ENCODE measurements at regions not wholly inside any gene's neighbourhood (a gene's known extent, or its start where the extent isn't known, plus 50 kb on each side); places are given as distances from the start of the nearest gene placed in this dataset.
A peak's percentile ranks its signal among the peaks of the same experiment; 100 is the strongest.
"Not testable (repeated sequence)": the region's sequence is repeated elsewhere in the genome, so short reads cannot be mapped to it uniquely, and the experiment has no call there.

DNA sequence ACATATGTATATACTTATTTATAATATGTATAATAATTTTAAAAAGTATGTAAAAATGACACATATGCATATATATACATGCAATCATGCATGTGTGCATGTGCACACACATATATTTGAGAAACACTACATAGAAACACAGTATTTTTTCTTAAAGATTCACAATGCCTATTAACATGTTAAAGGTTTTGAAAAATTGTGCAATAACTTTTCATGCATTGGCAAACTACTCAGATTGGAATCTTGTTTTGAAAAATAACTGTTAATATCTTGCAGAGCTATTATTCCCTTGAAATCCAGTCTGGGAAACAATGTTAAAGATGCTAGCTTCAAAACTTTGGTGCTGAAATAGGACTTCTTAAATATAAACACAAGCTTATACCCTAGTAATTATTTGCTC lies 256.2 kb upstream of the P2RY1 start:
- no peak for DNase-seq (ENCODE audit: low read depth in 2 of 3, low spot score in 2 of 3)

DNA sequence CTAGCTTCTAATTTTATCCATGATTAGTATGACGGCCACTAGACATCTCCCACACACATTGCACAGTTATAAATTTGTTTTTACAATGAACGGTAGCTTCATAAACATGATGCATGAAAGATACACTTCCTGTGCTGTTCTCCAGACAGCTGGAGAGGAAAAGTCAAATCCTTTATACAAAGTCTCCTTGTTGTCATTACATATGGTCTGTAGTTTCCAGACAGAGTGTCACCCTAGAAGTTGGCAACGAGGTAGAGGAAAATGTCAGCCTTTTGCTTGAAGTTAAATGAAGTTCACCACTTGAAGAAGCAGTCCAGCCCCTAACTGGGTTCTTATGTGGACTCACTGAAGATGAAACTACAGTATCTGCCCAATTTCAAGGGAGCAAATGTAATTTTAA lies 253.0 kb upstream of the P2RY1 start:
- no peak for DNase-seq (ENCODE audit: low read depth in 2 of 3, low spot score in 2 of 3)

DNA sequence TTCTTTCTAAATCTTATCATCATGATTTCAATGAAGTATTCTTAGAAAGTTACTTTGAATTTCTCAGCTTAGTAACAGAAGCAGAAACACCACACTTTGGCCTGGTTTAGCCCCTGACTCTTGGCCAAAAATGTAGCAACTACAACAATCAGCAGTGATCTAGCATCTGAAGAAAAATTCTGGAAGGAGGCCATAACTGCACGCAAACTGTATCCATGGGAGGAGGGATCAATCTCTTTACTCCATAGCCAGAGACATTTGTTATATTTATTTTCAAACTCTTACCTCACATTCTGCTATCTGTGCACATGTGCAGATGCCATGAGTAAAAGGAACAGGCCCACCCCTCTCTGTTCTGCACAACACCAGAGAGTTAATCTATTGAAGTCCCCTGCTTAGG lies 251.0 kb upstream of the P2RY1 start:
- DNase-seq (ENCODE audit: low read depth in 2 of 3, low spot score in 2 of 3) = no peak

DNA sequence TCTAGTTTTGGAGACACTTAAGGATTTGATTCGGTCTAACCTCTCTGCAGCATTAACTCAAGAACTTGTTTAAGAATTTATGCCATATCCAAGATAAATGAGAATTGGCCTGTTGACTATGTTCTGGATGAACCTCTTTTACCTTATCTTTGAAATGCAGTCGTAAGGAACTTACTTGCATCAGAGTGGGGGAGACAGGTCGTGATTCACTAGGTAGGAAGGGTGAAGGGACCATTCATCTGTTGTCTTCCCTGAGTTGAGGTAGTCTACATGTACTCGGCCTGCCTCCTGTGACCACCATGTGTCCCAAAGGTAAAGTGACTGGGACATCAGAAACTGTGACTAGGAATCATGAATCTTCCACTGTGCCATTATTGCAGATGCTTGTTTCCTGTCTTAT lies 248.0 kb upstream of the P2RY1 start:
- DNase-seq (ENCODE audit: low read depth in 2 of 3, low spot score in 2 of 3) = no peak

DNA sequence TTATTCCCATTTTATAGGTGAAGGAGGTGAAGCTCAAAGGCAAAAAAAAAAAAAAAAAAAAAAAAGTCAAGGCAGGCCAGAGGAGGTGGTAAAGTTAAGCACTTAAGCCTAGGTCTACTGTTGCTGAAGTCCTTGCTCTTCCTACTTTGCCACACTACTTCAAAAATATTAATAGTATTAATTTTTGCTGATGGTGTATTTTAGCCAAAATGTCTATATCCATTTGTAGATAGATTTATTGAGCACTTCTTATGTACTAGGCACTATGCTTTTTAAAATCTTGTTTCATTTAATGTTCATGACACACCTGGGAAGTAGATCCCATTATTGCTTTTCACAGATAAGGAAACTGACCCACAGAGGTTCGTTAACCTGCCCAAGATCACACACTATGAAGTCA lies 247.1 kb upstream of the P2RY1 start:
- DNase-seq (ENCODE audit: low read depth in 2 of 3, low spot score in 2 of 3) = no peak

DNA sequence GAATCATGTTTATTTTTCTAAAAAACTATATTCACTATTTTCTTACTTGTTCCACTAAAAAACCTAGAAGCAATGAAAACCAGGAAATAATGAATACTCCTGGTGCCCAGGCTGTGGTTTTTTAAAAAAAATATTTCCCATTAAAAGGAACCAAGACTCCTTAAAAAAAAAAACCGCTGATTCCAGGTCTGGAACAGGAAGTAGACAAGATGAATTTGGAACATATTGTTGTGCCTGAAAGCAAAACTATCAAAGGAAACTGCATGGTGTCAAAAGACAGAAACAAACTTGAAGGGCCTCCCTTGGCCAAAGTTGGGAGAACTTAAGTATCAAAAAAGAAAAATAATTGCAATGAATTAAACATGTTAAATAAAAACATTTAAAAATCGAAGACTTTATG lies 245.3 kb upstream of the P2RY1 start:
- no peak for DNase-seq (ENCODE audit: low read depth in 2 of 3, low spot score in 2 of 3)

DNA sequence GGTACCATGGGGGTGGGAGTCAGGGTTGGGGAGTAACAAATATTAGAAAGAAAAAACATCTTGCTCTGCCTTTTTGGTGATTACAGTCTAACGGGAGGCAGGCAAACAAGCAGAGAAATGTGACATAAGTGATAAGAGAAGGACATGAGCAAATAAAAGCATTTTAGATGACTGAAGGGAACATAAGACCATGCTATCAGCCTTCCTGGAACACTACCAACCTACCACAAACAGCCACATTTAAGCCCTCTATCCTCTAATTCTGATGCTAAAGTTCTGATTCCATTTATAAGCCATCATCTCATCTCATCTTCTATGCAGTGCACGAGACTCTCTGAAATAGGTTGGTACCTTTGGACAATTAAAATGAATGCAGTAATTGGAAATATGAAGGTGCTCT lies 243.4 kb upstream of the P2RY1 start:
- peak in 1 of 3 donors; percentile 28 for DNase-seq (ENCODE audit: low read depth in 2 of 3, low spot score in 2 of 3)

DNA sequence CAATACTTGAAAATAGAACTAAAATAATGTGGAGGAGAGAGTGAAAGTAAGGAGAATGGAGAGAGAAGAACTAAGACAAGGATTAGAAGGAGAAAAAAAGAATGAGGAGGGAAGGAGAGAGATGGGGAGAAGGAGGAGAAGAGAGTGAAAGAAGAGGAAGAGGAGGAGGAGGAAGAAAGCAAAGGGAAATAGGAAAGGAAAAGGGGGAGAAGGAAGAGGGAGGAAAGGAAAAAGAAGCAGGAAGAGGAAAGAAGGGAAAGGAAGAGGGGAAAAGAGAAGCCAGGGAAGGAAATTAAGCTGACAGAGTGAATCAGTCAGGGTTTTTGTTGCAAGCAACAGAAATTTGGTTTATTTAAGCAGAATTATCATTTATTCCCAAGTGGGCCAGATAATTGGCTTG lies 241.7 kb upstream of the P2RY1 start:
- DNase-seq (ENCODE audit: low read depth in 2 of 3, low spot score in 2 of 3) = no peak

DNA sequence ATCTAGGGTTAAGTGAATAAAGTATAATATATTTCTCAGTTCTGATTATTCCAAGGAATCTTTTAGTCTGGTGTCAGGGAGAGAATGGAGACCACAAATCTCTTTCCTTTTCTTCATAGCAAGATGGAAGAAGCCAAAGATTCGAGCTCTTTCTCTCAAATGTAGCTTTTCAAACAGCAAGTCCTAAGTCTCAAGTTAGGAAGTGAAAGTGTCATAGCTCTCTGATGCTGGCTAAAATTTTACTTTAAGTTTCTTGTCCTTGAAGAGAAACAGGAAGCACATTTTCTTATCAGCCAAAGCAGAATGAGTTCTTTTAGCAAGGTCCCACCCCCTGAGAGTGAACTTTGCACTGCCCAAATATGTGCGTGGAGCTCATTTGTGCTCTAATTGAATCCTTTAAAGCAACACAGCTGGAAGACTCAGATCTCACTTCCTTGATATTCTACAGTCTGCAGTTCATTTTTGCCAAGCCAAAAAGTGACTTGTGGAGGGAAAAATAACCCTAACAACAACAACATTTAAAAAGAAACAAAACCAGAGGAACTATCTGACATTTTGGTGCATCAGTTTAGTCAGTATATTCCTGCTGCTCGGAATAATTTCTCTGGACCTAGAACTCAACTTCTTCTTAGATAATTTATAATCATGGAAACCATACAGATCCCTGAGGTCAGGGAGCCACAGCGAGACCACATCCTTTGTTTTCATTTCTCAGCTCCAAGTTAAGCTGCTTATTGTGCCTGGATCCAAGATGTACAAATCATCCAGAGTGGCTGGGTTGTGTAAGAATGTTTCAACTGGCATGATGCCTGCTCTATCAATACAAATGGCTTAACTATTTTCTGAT lies 238.7 kb upstream of the P2RY1 start:
- DNase-seq (ENCODE audit: low read depth in 2 of 3, low spot score in 2 of 3) = peak in 2 of 3 donors; percentile 94 to 99

DNA sequence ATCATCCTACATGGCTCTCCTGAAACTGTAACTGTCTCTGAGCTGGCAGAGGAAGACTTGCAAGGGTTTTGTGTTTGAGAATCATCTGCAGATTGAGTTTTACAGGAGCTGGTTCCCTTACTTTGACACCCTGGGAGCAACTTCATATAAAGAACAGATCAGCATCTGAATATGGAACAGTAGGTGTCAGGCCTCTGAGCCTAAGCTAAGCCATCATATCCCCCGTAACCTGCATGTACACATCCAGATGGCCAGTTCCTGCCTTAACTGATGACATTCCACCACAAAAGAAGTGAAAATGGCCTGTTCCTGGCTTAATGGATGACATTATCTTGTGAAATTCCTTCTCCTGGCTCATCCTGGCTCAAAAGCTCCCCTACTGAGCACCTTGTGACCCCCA lies 238.1 kb upstream of the P2RY1 start:
- DNase-seq (ENCODE audit: low read depth in 2 of 3, low spot score in 2 of 3) = not testable (repeated sequence)

DNA sequence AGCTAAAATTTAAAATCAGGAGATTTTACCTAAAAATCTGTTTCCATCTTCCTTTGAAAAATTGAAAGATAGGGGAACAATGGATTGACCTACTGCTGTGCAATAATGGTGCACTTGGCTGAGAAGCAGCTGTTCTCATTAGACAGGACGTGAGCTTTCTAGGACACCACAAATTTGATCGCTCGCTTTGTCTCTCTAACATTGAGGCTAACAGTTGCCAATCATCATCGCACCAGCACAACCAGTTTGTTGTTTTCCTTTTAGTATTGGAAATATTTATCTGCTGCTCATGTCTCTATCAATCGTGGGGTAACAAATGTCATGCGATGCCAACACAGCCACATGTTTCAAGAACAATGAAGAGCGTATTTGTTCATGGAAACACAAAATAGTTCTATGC lies 228.8 kb upstream of the P2RY1 start:
- DNase-seq (ENCODE audit: low read depth in 2 of 3, low spot score in 2 of 3) = no peak

DNA sequence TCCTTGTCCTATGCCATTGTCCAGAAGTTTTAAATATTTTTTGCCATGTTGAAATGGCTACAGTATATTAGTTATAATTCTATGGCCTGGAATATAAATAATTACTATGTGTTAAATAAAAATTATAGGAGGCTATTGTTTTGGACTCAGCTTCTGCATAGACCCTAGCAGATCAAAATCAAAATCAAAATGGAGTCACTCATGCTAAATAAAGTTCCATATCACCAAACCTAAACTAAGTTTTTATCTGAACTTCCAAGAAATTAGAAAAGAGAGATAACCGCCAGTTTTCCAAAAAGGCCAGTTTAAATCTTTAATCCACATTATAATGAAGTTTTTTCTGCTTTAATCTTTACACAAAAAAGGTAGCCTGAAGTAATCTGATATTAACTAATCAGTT lies 227.8 kb upstream of the P2RY1 start:
- no peak for DNase-seq (ENCODE audit: low read depth in 2 of 3, low spot score in 2 of 3)

DNA sequence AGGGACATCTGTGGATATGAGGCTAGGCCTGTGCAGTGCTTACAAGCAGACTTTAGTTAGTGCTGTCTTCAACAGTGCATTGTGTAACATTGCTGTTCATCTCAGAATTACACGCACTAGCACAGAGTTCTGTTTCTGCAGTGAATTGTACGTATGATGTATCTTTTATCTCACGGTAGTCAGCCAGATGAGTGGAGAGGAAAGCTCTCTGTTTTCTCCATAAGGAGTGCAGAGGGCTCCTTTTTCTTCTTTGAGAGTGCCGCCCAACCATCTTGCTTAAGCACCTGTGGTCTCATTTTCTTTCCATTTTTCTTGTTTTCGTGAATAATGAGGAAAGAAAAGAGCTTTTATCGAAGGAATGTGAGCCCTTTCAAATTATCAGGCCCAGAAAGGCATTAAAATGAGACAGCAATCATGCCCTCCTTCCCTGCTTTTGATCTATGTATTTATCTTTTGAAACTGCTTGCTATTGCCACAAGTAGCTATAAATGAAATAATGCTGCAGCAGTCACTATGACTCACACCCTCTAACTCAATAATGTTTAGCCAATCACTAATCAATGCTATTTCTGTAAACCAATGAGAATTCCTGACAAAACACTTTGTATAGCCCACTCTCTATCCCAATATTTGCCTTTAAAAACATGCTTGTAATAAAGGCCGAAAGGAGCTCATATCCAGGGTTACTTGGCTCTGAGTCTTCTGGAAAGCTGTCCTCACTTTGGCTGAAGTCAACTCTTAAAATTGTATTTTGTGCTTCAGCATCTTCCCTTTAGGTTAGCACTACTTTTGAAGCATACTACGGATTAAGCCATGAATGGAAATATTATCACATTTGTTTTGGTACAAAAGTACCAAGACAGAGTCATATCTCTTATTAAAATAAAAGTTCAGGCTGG lies 226.0 kb upstream of the P2RY1 start:
- no peak for DNase-seq (ENCODE audit: low read depth in 2 of 3, low spot score in 2 of 3)

DNA sequence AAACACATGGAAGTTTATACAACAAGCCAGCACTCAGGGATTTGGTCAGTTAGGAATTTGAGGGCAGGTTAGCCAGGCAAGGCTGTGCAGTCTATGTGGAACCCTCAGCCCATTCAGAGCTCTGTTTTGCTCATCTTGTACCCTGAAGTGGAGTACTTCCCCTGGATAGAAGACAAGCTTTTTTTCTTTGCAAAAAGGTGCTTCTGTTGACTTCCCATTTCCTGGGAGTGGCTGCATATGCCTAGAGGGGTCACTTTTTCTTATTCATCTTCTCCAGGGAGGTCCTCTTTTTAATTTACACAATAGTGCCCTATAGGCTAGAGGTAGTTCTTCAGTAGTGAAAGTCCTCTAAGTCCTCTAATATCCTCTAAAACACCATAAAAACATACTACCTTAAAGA lies 225.0 kb upstream of the P2RY1 start:
- no peak for DNase-seq (ENCODE audit: low read depth in 2 of 3, low spot score in 2 of 3)

DNA sequence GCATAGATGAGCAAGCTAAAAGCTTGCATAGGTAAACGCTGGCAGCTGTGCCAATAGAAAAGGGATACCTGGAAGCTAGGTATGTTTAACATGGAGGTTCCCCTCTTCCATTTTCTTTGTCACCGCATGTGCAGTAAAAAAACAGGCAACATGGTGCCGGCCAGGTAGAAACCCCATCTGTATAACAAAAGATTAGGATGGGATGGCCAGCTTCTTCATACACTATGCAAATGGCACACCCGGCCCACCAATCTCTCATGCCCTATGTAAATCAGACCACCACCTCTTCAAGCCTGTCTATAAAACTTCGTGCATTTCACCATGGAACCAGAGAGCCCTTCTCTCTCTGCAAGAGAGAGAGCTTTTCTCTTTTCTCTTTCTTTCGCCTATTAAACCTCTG lies 224.3 kb upstream of the P2RY1 start:
- DNase-seq (ENCODE audit: low read depth in 2 of 3, low spot score in 2 of 3) = no peak

DNA sequence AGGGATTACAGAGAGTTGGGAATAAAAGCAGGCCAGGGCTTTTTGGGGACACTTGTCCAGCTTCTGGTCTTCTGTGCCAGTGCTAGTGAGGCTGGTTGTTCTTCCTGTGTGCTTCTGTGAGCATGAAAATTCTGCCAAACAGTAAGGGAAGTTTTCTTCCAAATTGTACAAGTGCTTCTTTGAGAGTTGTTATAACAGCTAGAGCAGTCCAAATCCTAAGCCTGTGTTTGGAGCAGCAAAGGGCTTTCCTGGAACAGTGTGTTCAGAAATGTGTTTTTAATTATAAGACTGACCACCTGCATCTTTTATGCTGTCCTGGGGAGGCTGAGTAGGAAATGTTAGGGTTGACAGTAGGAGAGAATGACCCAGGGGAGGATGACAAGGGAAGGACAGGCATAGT lies 223.0 kb upstream of the P2RY1 start:
- no peak for DNase-seq (ENCODE audit: low read depth in 2 of 3, low spot score in 2 of 3)

DNA sequence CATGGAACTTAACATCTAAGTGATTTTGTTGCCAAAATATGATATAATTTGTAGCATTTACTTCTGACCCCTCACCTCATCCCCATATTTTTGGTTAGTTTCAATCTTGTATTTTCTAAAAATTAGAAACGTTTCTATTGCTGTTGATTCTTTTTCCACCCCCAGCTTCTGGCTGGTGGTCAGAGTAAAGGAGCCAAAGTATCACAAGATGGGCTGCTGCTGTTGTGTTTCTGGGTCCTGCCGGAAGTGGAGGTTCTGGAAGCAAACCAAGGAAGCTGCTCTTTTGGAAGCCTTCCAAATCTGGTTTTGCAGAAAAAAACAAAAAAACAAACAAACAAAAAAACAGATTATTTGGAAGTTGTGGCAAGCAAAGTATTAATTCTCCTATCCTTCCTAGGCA lies 221.1 kb upstream of the P2RY1 start:
- no peak for DNase-seq (ENCODE audit: low read depth in 2 of 3, low spot score in 2 of 3)

DNA sequence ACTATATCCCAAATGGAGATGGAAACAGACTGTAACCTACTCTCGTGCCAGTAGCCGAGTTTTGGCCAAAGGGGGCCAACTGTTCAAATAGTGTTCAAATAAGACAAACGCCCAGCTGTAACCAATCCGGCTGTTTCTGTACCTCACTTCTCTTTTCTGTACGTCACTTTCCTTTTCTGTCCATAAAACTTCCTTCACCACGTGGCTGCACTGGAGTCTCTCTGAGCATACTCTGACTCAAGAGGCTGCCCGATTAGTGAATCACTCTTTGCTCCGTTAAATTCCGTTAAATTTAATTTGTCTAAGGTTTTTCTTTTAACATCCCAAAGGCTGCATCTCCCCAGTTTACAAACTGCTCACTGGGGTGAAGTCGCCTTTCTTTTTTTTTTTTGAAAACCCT lies 219.2 kb upstream of the P2RY1 start:
- DNase-seq (ENCODE audit: low read depth in 2 of 3, low spot score in 2 of 3) = no peak

DNA sequence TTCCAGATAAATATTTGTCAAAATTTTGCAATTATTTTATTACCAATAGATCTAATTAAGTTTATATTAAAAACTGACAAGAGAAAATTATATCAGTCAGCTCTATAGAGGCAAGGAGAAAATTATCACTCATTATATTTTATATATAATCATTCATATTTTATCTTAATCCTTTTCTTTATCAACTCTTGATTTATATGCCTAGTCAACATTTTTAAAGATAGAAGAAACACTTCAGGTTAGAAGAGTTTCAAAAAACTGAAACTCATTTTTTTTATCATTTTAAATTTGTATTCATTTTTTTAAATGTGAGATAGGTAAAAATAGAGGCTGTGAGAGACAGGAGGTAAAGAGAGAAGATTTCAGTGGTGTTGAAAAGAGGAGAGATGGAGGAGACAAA lies 217.3 kb upstream of the P2RY1 start:
- DNase-seq (ENCODE audit: low read depth in 2 of 3, low spot score in 2 of 3) = no peak

DNA sequence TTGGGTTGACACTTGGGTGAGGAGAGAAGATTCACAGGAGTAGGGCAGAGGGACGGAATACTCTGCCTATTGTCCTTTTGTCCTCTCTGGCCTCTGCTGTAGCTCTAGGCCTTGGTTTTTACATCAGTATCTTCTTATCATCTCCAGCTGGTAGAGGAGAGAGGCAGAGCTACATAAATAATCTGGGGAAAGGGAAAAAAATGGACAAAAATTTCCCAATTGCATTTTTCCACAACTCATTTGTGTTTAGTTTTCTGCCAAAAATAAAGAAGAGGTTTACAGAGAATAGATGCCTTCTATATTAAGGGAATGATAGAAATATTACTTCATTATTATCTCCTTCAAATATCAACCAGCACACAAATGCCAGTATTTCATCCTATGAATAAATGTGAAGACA lies 216.4 kb upstream of the P2RY1 start:
- no peak for DNase-seq (ENCODE audit: low read depth in 2 of 3, low spot score in 2 of 3)

DNA sequence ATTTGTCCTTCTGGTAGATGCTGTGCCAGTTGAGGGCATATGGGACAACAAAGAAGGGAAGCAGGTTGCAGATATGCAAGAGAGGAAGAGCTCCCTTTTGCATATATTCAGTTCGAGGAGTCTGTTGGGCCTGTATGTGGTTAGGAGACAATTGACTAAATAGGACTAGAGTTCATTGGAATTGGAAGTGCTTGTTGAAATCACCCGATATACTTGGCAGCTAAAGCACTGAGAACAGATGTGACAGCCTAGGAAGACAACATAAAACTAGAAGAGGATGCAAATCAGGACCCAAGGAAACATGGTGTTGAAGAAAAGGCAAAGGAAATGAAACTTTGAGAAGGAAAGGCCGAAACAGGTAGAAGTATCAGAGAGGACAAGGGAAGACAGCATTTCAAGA lies 215.2 kb upstream of the P2RY1 start:
- no peak for DNase-seq (ENCODE audit: low read depth in 2 of 3, low spot score in 2 of 3)

DNA sequence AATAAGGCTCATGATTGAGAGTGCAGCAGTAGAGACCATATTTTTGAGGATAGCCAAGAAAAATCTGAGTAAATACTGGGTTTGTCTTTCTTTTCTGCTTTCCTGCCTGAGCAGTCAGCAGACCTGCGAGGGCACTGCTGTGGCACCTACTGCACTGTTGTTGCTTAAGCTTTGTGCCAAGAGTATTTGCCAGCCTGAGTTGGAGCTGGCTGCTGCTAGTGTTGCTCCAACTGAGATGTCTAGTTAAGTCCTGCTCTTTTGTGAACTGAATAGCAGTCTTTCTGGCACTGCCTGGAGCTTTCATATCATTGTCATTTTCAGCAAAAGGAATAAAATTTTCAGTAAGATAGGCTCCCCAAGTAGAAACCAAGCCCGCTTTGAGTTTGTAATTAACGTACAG lies 214.5 kb upstream of the P2RY1 start:
- no peak for DNase-seq (ENCODE audit: low read depth in 2 of 3, low spot score in 2 of 3)

All from hematopoietic multipotent progenitor cell (in vitro differentiated cells).